Activated CD4-positive, alpha-beta T cell treated with anti-CD3 and anti-CD28 coated beads for 48 hours (primary cell): ENCODE measurements at regions not wholly inside any gene's neighbourhood (a gene's known extent, or its start where the extent isn't known, plus 50 kb on each side); places are given as distances from the start of the nearest gene placed in this dataset.
A peak's percentile ranks its signal among the peaks of the same experiment; 100 is the strongest.

Source experiments
- DNase-seq: peaks from one replicate; pipeline ENCODE4 v3.0.0-alpha.2; 2020

- no peak for DNase-seq
Measured at GRCh38 chr4:167492007-167492406, 257.7 kb upstream of the SPOCK3 start.

GRCh38 chr4:167509551-167509950 is 275.3 kb upstream of the SPOCK3 start:
- DNase-seq: no peak

GRCh38 chr4:167524091-167524490 is 289.8 kb upstream of the SPOCK3 start:
- no peak for DNase-seq

GRCh38 chr4:167537761-167538160 is 303.5 kb upstream of the SPOCK3 start:
- DNase-seq: no peak

GRCh38 chr4:167541286-167541685 is 307.0 kb upstream of the SPOCK3 start:
- no peak for DNase-seq

- no peak for DNase-seq
Measured at GRCh38 chr4:167544391-167544790, 310.1 kb upstream of the SPOCK3 start.

GRCh38 chr4:167550021-167550420 is 315.7 kb upstream of the SPOCK3 start:
- DNase-seq: no peak

- no peak for DNase-seq
Measured at GRCh38 chr4:167555338-167556022, 321.2 kb upstream of the SPOCK3 start.

- no peak for DNase-seq
Measured at GRCh38 chr4:167578906-167579305, 344.6 kb upstream of the SPOCK3 start.

- no peak for DNase-seq
Measured at GRCh38 chr4:167581449-167581965, 347.2 kb upstream of the SPOCK3 start.

- DNase-seq: no peak
Measured at GRCh38 chr4:167587361-167587760, 353.1 kb upstream of the SPOCK3 start.

- no peak for DNase-seq
Measured at GRCh38 chr4:167595898-167596297, 361.6 kb upstream of the SPOCK3 start.

GRCh38 chr4:167602157-167602556 is 367.9 kb upstream of the SPOCK3 start:
- no peak for DNase-seq

- no peak for DNase-seq
Measured at GRCh38 chr4:167606551-167606950, 372.3 kb upstream of the SPOCK3 start.

- no peak for DNase-seq
Measured at GRCh38 chr4:167613381-167613780, 379.1 kb upstream of the SPOCK3 start.

GRCh38 chr4:167614866-167615265 is 380.6 kb upstream of the SPOCK3 start:
- DNase-seq: no peak

- DNase-seq: no peak
Measured at GRCh38 chr4:167616476-167616875, 382.2 kb upstream of the SPOCK3 start.

- peak; percentile 54 for DNase-seq
Measured at GRCh38 chr4:167622481-167623240, 388.4 kb upstream of the SPOCK3 start.

- DNase-seq: no peak
Measured at GRCh38 chr4:167623241-167623572, 388.9 kb upstream of the SPOCK3 start.

GRCh38 chr4:167629272-167629671 is 395.0 kb upstream of the SPOCK3 start:
- DNase-seq: no peak

GRCh38 chr4:167642250-167642649 is 408.0 kb upstream of the SPOCK3 start:
- DNase-seq: no peak

- no peak for DNase-seq
Measured at GRCh38 chr4:167645358-167645757, 411.1 kb upstream of the SPOCK3 start.

GRCh38 chr4:167652267-167652666 is 418.0 kb upstream of the SPOCK3 start:
- DNase-seq: no peak

GRCh38 chr4:167688660-167689142 is 403.6 kb upstream of the ANXA10 start:
- DNase-seq: no peak
